Forelimb muscle (tissue), 1 donor: ENCODE measurements at regions not wholly inside any gene's neighbourhood (a gene's known extent, or its start where the extent isn't known, plus 50 kb on each side); places are given as distances from the start of the nearest gene placed in this dataset.

Source experiments
- DNase-seq: peaks from one replicate; pipeline ENCODE4 v3.0.0-alpha.2; 2013; ENCODE audit warnings: low read depth

DNA sequence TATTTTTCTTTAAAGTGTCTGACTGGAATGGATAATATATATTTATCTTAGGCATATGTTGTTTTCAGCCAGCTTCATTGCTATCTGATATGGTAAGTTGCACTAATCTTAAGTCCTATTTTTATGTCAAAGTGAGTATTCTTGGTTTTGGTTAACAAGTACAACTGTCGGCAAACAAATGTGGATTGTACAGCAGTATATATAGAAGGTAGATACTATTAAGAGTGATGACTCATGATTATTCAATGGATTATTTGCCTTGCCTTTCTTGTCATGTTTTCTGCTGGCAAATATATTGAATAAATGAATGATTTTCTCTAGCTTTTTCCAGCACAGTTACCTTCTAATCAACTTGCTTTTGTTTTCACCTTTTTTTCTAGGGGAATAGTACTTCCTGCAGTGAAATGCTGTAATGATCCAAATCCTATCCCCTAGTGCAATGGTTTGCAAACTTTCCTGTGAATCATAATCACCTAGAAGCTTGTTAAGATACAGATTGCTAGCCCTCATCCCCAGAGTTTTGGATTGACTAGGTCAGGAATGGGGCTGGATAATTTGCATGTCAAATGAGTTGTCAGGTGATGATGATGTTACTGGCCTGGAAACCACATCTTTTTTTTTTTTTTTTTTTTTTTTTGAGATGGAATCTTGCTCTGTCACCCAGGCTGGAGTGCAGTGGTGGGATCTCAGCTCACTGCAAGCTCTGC, 60.8 kb upstream of the ARRDC3 start:
- DNase-seq: no peak

DNA sequence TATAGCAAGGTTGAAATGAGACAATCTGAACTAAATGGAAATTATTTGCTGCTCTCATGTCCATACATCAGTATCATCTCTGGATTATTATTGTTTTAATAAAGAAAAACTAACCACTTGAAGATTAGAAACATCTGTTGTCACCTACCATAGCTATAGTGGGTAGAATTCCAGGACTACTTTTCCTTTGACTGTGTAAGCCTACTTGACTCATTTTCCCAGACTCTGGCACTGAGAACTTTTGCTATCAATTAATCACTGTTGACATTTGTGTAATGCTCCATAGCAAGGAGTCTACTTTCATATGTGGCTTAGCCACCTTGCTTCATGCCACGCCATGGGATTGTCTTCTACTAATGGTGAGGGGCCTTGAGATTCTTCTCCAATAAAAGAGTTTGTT, 59.9 kb upstream of the ARRDC3 start:
- no peak for DNase-seq

DNA sequence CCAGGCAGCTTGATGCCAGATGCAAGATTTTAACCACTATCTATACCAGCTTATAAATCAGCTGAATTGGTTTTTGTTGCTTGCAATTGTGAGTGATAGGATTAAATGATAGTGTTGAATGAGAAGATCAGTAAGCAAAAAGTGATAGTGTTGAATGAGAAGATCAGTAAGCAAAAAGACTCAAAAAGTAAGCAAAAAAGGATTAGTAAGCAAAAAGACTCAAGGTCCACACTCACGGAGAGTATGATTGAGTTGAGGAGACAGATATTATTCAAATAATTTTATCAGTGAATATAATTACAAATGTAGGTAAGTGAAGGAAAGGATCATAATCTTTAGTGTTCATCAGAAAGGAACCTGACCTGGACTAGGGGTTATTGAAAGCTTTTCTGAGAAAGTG, 58.0 kb upstream of the ARRDC3 start:
- DNase-seq: no peak

DNA sequence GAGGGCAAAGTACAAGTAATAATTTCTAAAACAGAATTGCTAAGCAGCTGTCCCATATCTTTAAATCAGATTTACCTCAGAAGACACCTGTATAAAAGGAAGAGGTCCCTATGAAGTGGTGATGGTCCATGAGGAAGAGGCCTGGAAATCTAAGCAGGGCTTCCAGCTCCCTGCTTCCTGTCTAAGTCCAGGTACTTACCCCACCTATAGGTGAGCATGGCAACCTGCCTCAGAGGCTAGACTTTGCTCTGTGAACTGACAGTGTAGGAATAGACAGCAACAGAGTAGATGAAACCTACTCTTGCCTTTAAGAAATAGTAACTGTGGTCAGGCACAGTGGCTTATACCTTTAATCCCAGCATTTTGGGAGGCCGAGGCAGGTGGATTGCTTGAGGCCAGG, 55.8 kb upstream of the ARRDC3 start:
- no peak for DNase-seq

DNA sequence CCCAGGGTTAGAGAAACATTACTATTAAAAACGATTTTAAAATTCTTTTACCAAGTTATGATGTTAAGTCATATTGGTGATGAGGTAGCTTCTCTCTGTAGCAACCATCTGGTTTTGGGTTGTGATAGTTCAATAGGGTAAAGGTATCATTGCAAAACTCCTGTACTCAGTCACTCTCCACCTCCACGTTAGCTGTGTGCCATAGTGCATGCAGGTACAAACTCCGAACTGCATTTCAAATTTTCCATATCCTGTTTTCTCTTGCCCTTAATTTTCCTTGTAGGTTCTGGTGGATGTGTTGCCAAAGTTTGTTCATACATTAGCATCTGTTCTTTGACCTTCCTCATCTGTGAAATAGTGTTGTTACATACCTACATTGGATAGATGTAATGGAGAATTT, 53.1 kb upstream of the ARRDC3 start:
- DNase-seq: no peak

DNA sequence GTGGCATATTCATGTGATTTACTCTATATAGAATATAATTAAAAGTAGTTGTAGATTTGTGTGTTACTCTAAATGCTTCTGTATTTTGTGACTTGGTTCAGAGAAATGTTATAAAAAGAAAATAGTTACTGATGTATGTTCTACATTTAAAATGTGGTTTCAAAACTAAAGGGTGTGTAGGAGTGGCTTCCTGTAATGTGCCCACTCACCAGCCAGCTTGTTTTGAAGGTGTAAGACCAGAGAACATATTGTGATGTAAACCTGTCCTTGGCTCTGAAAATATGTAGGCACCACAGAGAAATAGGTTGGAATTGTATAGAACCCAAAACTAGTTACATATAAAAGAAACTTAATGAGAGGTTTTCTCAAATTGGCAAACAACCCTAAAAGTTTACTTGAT, 51.2 kb upstream of the ARRDC3 start:
- DNase-seq: no peak

DNA sequence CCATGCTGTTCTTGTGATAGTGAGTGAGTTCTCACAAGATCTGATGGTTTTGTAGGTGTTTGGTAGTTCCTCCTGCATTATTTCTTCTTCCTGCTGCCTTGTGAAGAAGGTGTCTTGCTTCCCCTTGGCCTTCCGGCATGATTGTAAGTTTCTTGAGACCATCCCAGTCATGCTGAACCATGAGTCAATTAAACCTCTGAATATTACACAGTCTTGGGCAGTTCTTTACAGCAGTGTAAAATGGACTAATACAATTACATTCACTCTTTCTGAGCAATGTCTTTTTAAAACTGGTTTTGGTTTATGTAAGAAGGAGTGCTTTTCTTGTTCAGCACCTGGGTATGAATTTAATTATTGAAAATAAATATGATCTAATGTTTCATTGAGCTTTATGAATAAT, 50.7 kb upstream of the ARRDC3 start:
- DNase-seq: no peak
